ENCODE measurements at regions not wholly inside any gene's neighbourhood (a gene's known extent, or its start where the extent isn't known, plus 50 kb on each side); places are given as distances from the start of the nearest gene placed in this dataset.
A peak's percentile ranks its signal among the peaks of the same experiment; 100 is the strongest.

- H3K27me3 ChIP-seq (ENCODE audit: control insufficient read depth, insufficient read depth, low read length), result no peaks in the 10 kb centered on the region
- H3K36me3 ChIP-seq (ENCODE audit: control insufficient read depth, insufficient read depth, low read length), result no peaks in the 10 kb centered on the region
- H3K9ac ChIP-seq (ENCODE audit: low read length), result no peak overlapping the region
- H3K4me3 ChIP-seq (ENCODE audit: low read length), result no peak overlapping the region
- H3K27ac ChIP-seq (ENCODE audit: low read depth, low read length), result no peak overlapping the region
- no peaks in the 10 kb centered on the region for H3K4me1 ChIP-seq (ENCODE audit: control insufficient read depth, insufficient read depth, low read length)
Observed at GRCh38 chr4:29390921-29391320, 1329.2 kb upstream of the PCDH7 start.

DNA sequence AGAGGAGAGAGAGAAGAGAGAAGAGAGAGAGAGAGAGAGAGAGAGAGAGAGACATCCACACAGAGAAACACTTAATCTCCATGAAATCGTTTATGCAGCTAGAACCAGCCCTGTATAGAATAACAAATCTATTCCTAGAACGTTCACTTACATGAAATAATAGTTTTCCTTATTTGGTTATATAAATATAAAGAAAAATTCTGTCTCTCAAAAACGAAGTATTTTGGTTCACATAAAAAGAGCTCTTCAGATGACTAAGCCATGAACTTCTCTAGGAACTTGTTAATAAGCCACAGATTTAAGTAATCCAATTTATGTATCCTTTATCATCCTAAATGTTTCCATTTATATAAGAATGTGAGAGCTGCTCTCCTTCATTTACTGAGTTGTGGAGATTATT is 1315.1 kb upstream of the PCDH7 start:
- no peak overlapping the region for H3K4me3 ChIP-seq (ENCODE audit: low read length)
- no peak overlapping the region for H3K9ac ChIP-seq (ENCODE audit: low read length)
- no peak overlapping the region for H3K27ac ChIP-seq (ENCODE audit: low read depth, low read length)
- H3K27me3 ChIP-seq (ENCODE audit: control insufficient read depth, insufficient read depth, low read length), result no peaks in the 10 kb centered on the region
- H3K36me3 ChIP-seq (ENCODE audit: control insufficient read depth, insufficient read depth, low read length), result no peaks in the 10 kb centered on the region
- no peaks in the 10 kb centered on the region for H3K4me1 ChIP-seq (ENCODE audit: control insufficient read depth, insufficient read depth, low read length)

GRCh38 chr4:29415771-29416170 is 1304.4 kb upstream of the PCDH7 start:
- no peaks in the 10 kb centered on the region for H3K27me3 ChIP-seq (ENCODE audit: control insufficient read depth, insufficient read depth, low read length)
- no peaks in the 10 kb centered on the region for H3K4me1 ChIP-seq (ENCODE audit: control insufficient read depth, insufficient read depth, low read length)
- H3K27ac ChIP-seq (ENCODE audit: low read depth, low read length), result no peak overlapping the region
- no peaks in the 10 kb centered on the region for H3K36me3 ChIP-seq (ENCODE audit: control insufficient read depth, insufficient read depth, low read length)
- no peak overlapping the region for H3K9ac ChIP-seq (ENCODE audit: low read length)
- no peak overlapping the region for H3K4me3 ChIP-seq (ENCODE audit: low read length)

DNA sequence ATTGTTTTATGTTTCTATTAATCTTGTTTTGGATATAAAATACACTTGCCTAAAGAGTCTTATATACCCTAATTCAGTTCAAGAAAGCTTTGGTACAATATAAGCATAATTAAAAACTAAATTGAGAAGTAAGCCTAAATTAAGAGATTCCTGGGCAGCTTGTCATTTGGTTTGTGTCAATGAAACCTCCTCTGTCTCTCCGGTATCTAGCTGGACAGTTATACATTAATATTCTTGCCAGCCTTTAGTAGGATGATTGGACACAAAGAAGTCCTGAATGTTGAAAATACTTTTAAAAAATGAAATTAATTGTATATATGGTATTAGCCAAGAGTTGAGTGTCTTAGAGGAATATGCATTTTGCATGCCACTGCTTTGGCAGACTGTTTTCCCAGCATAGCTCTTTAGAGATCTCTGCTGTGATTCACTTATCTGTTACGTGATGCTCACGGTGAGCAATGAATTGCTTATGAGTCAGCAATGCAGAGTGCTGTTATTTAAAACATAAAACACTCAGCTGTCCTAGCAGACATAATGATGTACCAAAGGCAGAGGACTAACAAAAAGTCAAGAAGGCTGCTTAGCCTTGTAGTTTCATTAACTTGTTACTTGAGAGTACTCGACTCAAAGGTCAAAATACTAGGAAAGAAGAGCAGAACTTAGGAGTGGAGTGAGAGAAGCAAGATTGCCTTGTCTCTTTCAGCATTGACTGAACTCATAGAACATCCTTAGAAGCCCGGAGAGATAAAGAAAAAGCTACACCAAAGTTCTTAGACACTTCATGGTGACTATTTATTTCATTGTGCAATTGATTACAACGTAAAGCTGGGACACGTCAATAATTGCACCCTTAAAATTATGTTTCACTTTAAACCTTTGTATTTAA is 1296.1 kb upstream of the PCDH7 start:
- no peak overlapping the region for H3K4me3 ChIP-seq (ENCODE audit: low read length)
- H3K36me3 ChIP-seq (ENCODE audit: control insufficient read depth, insufficient read depth, low read length), result no peaks in the 10 kb centered on the region
- H3K4me1 ChIP-seq (ENCODE audit: control insufficient read depth, insufficient read depth, low read length), result no peaks in the 10 kb centered on the region
- no peak overlapping the region for H3K9ac ChIP-seq (ENCODE audit: low read length)
- H3K27ac ChIP-seq (ENCODE audit: low read depth, low read length), result no peak overlapping the region
- no peaks in the 10 kb centered on the region for H3K27me3 ChIP-seq (ENCODE audit: control insufficient read depth, insufficient read depth, low read length)

- no peaks in the 10 kb centered on the region for H3K27me3 ChIP-seq (ENCODE audit: control insufficient read depth, insufficient read depth, low read length)
- no peak overlapping the region for H3K9ac ChIP-seq (ENCODE audit: low read length)
- H3K4me1 ChIP-seq (ENCODE audit: control insufficient read depth, insufficient read depth, low read length), result no peaks in the 10 kb centered on the region
- no peaks in the 10 kb centered on the region for H3K36me3 ChIP-seq (ENCODE audit: control insufficient read depth, insufficient read depth, low read length)
- no peak overlapping the region for H3K4me3 ChIP-seq (ENCODE audit: low read length)
- no peak overlapping the region for H3K27ac ChIP-seq (ENCODE audit: low read depth, low read length)
Observed at GRCh38 chr4:29453303-29453820, 1266.8 kb upstream of the PCDH7 start.

GRCh38 chr4:29459926-29460325 is 1260.2 kb upstream of the PCDH7 start:
- H3K27me3 ChIP-seq (ENCODE audit: control insufficient read depth, insufficient read depth, low read length), result no peaks in the 10 kb centered on the region
- no peaks in the 10 kb centered on the region for H3K4me1 ChIP-seq (ENCODE audit: control insufficient read depth, insufficient read depth, low read length)

DNA sequence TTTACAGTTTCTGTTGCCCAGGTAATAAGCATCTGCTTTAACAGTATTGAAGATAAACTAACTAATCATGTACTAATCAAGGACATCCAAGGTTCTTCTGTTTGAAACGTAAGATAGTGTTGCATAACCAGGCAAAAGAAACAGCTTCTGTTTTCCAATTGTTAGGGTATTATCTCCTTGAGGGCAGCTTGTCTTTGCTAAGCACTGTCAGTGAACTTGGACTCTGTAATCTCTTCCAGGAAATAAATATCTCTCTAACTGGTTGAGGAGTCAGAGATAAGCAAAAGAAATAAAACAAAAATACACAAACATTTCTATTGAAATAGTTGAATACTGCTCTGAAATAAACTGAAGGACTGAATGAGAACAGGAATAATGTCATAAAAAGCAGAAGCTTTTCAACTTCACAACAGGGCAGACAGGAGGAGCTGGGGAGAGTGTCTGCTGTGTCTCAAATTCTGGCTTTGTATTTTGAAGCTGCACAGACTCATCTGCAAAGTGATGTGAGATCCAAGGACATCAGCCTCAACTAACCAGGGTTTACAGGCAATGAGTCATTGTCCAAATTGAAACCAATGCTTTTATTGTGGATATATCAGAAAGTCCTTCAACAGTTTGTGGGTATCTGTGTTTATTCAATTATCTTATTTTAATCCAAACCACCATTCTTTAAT is 1253.0 kb upstream of the PCDH7 start:
- no peak overlapping the region for H3K9ac ChIP-seq (ENCODE audit: low read length)
- no peaks in the 10 kb centered on the region for H3K36me3 ChIP-seq (ENCODE audit: control insufficient read depth, insufficient read depth, low read length)
- H3K4me3 ChIP-seq (ENCODE audit: low read length), result no peak overlapping the region
- peaks cover 2% of the 10 kb centered on the region for H3K4me1 ChIP-seq (ENCODE audit: control insufficient read depth, insufficient read depth, low read length)
- peak overlapping the region; percentile 32 for H3K27ac ChIP-seq (ENCODE audit: low read depth, low read length)
- H3K27me3 ChIP-seq (ENCODE audit: control insufficient read depth, insufficient read depth, low read length), result no peaks in the 10 kb centered on the region

More at GRCh38 chr4:29459926-29460325, 1260.2 kb upstream of the PCDH7 start:
- H3K36me3 ChIP-seq (ENCODE audit: control insufficient read depth, insufficient read depth, low read length), result no peaks in the 10 kb centered on the region
- no peak overlapping the region for H3K27ac ChIP-seq (ENCODE audit: low read depth, low read length)
- H3K9ac ChIP-seq (ENCODE audit: low read length), result no peak overlapping the region
- no peak overlapping the region for H3K4me3 ChIP-seq (ENCODE audit: low read length)
